ENCODE measurements at regions not wholly inside any gene's neighbourhood (a gene's known extent, or its start where the extent isn't known, plus 50 kb on each side); places are given as distances from the start of the nearest gene placed in this dataset.

DNA sequence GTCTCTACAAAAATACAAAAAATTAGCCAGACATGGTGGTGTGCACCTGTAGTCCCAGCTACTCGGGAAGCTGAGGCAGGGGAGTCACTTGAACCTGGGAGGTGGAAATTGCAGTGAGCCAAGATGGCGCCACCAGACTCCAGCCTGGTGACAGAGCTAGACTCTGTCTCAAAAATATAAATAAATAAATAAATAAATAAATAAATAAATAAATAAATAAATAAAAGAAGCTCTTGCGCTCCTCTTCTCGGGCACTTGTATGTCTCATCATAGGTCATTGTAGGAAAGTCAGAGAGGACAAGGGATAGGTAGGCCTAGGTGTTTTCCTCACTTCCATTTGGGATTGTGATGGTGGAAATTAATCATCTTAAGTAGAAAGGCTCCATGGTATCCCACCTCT lies 252.8 kb downstream of the PIK3R1 start:
- intact Hi-C loops (cut with micrococcal nuclease) = no loop called here

DNA sequence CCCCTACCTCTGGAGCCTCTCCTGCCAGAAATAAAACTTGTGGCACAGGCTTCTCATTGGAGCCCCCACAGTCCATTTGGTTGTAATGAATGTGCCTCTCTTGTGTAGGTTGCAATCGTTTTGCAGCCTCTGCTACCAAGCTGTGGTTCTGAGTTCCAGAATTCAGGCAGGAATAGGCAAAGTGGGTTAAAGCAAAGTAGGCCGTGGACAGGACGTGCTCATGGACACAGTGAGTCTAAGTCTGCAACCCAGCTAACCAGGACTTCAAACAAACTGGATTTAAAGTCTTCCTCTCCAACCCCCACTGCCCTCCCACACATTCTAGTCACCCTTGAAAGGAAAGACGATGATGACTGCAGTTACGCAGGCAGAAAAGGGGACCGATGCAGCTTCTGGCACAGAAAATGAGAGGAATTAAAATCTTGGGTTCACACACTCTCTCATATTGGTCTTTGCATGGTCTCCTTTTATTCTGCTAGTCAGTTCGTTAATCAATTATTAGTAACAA lies 260.0 kb downstream of the PIK3R1 start:
- Histone ChIP-seq H3K4me1 (ENCODE audit: control insufficient read depth in 1 of 2, insufficient read depth in 2 of 2, low read length in 2 of 2) (no peaks in the 10 kb centered on the region), H4K20me1 (ENCODE audit: insufficient read depth, low read length) (no peaks in the 10 kb centered on the region), H3K9me3 (replicated peaks in 1 of 2; ENCODE audit: control insufficient read depth in 1 of 2, insufficient read depth in 1 of 2, low read length in 2 of 2) (no peaks in the 10 kb centered on the region), H3K79me2 (ENCODE audit: insufficient read depth, low read length) (no peaks in the 10 kb centered on the region), H3K27ac (ENCODE audit: low read depth in 1 of 2, low read length in 2 of 2) (no peak overlapping the region), H3K36me3 (replicated peaks in 1 of 2; ENCODE audit: control insufficient read depth in 1 of 2, insufficient read depth in 2 of 2, low read length in 2 of 2) (no peaks in the 10 kb centered on the region), H3K27me3 (ENCODE audit: control insufficient read depth in 2 of 2, insufficient read depth in 2 of 2, low read length in 2 of 2) (no peaks in the 10 kb centered on the region), H3K4me3 (replicated peaks in 1 of 3; ENCODE audit: low read depth in 2 of 3, low read length in 3 of 3) (no peak overlapping the region), H3K9ac (ENCODE audit: insufficient read depth, low read length, poor library complexity, severe bottlenecking) (no peak overlapping the region), H2AFZ (ENCODE audit: insufficient read depth, low read depth, low read length, poor library complexity, severe bottlenecking) (no peak overlapping the region), H3K4me2 (replicated peaks; ENCODE audit: extremely low read depth, low read length, poor library complexity, severe bottlenecking) (no peak overlapping the region)
- TF ChIP-seq, protein P1, sequence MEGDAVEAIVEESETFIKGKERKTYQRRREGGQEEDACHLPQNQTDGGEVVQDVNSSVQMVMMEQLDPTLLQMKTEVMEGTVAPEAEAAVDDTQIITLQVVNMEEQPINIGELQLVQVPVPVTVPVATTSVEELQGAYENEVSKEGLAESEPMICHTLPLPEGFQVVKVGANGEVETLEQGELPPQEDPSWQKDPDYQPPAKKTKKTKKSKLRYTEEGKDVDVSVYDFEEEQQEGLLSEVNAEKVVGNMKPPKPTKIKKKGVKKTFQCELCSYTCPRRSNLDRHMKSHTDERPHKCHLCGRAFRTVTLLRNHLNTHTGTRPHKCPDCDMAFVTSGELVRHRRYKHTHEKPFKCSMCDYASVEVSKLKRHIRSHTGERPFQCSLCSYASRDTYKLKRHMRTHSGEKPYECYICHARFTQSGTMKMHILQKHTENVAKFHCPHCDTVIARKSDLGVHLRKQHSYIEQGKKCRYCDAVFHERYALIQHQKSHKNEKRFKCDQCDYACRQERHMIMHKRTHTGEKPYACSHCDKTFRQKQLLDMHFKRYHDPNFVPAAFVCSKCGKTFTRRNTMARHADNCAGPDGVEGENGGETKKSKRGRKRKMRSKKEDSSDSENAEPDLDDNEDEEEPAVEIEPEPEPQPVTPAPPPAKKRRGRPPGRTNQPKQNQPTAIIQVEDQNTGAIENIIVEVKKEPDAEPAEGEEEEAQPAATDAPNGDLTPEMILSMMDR (IDR thresholded peaks at IDR 0.05) = no peak
- Mint-ChIP-seq H3K36me3 (no peaks in the 10 kb centered on the region), H3K9me3 (no peaks in the 10 kb centered on the region), H3K27me3 (ENCODE audit: low read depth in 3 of 3) (peaks cover 0 to 4% (median 0%) of the 10 kb centered on the region in 3 donors), H3K4me1 (no peaks in the 10 kb centered on the region), H3K4me3 (no peak overlapping the region), H3K27ac (no peak overlapping the region)
- 80% methylated on average over 3 of the region's 7 CpGs for WGBS (ENCODE audit: insufficient coverage)
- DNase-seq = no peak
- intact Hi-C loops (cut with micrococcal nuclease) = no loop called here

More for the DNA sequence above, 252.8 kb downstream of the PIK3R1 start:
- Histone ChIP-seq H3K27me3 (ENCODE audit: control insufficient read depth in 2 of 2, insufficient read depth in 2 of 2, low read length in 2 of 2) (no peaks in the 10 kb centered on the region), H2AFZ (ENCODE audit: insufficient read depth, low read depth, low read length, poor library complexity, severe bottlenecking) (no peak overlapping the region), H3K9ac (ENCODE audit: insufficient read depth, low read length, poor library complexity, severe bottlenecking) (no peak overlapping the region), H3K4me1 (ENCODE audit: control insufficient read depth in 1 of 2, insufficient read depth in 2 of 2, low read length in 2 of 2) (peaks cover 0 to 6% of the 10 kb centered on the region in 2 donors), H3K9me3 (replicated peaks in 1 of 2; ENCODE audit: control insufficient read depth in 1 of 2, insufficient read depth in 1 of 2, low read length in 2 of 2) (no peaks in the 10 kb centered on the region), H3K4me3 (replicated peaks in 1 of 3; ENCODE audit: low read depth in 2 of 3, low read length in 3 of 3) (no peak overlapping the region), H3K27ac (ENCODE audit: low read depth in 1 of 2, low read length in 2 of 2) (no peak overlapping the region), H3K79me2 (ENCODE audit: insufficient read depth, low read length) (no peaks in the 10 kb centered on the region), H3K4me2 (replicated peaks; ENCODE audit: extremely low read depth, low read length, poor library complexity, severe bottlenecking) (no peak overlapping the region), H4K20me1 (ENCODE audit: insufficient read depth, low read length) (no peaks in the 10 kb centered on the region), H3K36me3 (replicated peaks in 1 of 2; ENCODE audit: control insufficient read depth in 1 of 2, insufficient read depth in 2 of 2, low read length in 2 of 2) (no peaks in the 10 kb centered on the region)
- Mint-ChIP-seq H3K27ac (peak overlapping the region in 1 of 7 donors; percentile 28), H3K4me3 (no peak overlapping the region), H3K36me3 (no peaks in the 10 kb centered on the region), H3K27me3 (ENCODE audit: low read depth in 3 of 3) (peaks cover 0 to 2% (median 0%) of the 10 kb centered on the region in 3 donors), H3K9me3 (no peaks in the 10 kb centered on the region), H3K4me1 (no peaks in the 10 kb centered on the region)
- TF ChIP-seq, protein P1 (IDR thresholded peaks at IDR 0.05) = no peak
- DNase-seq = no peak
- WGBS (ENCODE audit: insufficient coverage) = no CpG with 5 or more reads among the region's 4 CpGs

Measured in CD14-positive monocyte (primary cell).